Activated T-cell treated with anti-CD3 and anti-CD28 coated beads, Interleukin-2, amount 50 U/mL, for 1 hour (primary cell): ENCODE measurements at regions not wholly inside any gene's neighbourhood (a gene's known extent, or its start where the extent isn't known, plus 50 kb on each side); places are given as distances from the start of the nearest gene placed in this dataset.

Source experiments
- DNase-seq: peaks from one replicate; pipeline ENCODE4 v3.0.0-alpha.2; 2020

- no peak for DNase-seq
Observed at GRCh38 chr6:8530785-8531435, 95.6 kb upstream of the SLC35B3 start.

- no peak for DNase-seq
Observed at GRCh38 chr6:8529250-8529649, 93.9 kb upstream of the SLC35B3 start.

- DNase-seq = no peak
Observed at GRCh38 chr6:8527818-8528217, 92.5 kb upstream of the SLC35B3 start.

GRCh38 chr6:8526624-8527023 is 91.3 kb upstream of the SLC35B3 start:
- no peak for DNase-seq

- no peak for DNase-seq
Observed at GRCh38 chr6:8525370-8525769, 90.0 kb upstream of the SLC35B3 start.

GRCh38 chr6:8513174-8513573 is 77.8 kb upstream of the SLC35B3 start:
- DNase-seq = no peak

GRCh38 chr6:8507286-8507685 is 71.9 kb upstream of the SLC35B3 start:
- DNase-seq = no peak

- no peak for DNase-seq
Observed at GRCh38 chr6:8506126-8506525, 70.8 kb upstream of the SLC35B3 start.

GRCh38 chr6:8499540-8499939 is 64.2 kb upstream of the SLC35B3 start:
- DNase-seq = no peak

GRCh38 chr6:8494730-8495129 is 59.4 kb upstream of the SLC35B3 start:
- no peak for DNase-seq

- no peak for DNase-seq
Observed at GRCh38 chr6:8492536-8493133, 57.3 kb upstream of the SLC35B3 start.
